ENCODE measurements at regions not wholly inside any gene's neighbourhood (a gene's known extent, or its start where the extent isn't known, plus 50 kb on each side); places are given as distances from the start of the nearest gene placed in this dataset.

GRCh38 chrX:14164828-14165227 lies 135.1 kb upstream of the GEMIN8 start:
- H3K36me3 ChIP-seq (replicated peaks): no peaks in the 10 kb centered on the region
- in situ Hi-C loops (cut with HindIII; ENCODE audit: low pct_ligation_motif_present, low sequenced_read_pairs): no loop called here
- H3K4me3 ChIP-seq (ENCODE audit: low read depth, low read length): no peak overlapping the region
- no peak overlapping the region for H3K27ac ChIP-seq
- no peak for DNase-seq
- TF ChIP-seq CTCF (IDR thresholded peaks at IDR 0.05; ENCODE audit: low read depth, low read length, missing control alignments): no peak
- H3K27me3 ChIP-seq (replicated peaks): no peaks in the 10 kb centered on the region

GRCh38 chrX:14125462-14125861 lies 95.8 kb upstream of the GEMIN8 start:
- DNase-seq: no peak
- in situ Hi-C loops (cut with HindIII; ENCODE audit: low pct_ligation_motif_present, low sequenced_read_pairs): no loop called here
- TF ChIP-seq CTCF (IDR thresholded peaks at IDR 0.05; ENCODE audit: low read depth, low read length, missing control alignments): no peak
- H3K36me3 ChIP-seq (replicated peaks): no peaks in the 10 kb centered on the region
- H3K27ac ChIP-seq: no peak overlapping the region
- H3K27me3 ChIP-seq (replicated peaks): no peaks in the 10 kb centered on the region
- no peak overlapping the region for H3K4me3 ChIP-seq (ENCODE audit: low read depth, low read length)

- H3K27me3 ChIP-seq (replicated peaks): no peaks in the 10 kb centered on the region
- in situ Hi-C loops (cut with HindIII; ENCODE audit: low pct_ligation_motif_present, low sequenced_read_pairs): no loop called here
- TF ChIP-seq CTCF (IDR thresholded peaks at IDR 0.05; ENCODE audit: low read depth, low read length, missing control alignments): no peak
Measured at GRCh38 chrX:14124562-14124961, 94.9 kb upstream of the GEMIN8 start.

GRCh38 chrX:14095702-14096101 lies 66.0 kb upstream of the GEMIN8 start:
- H3K27me3 ChIP-seq (replicated peaks): no peaks in the 10 kb centered on the region
- peak; percentile 77 for TF ChIP-seq CTCF (IDR thresholded peaks at IDR 0.05; ENCODE audit: low read depth, low read length, missing control alignments)
- H3K4me3 ChIP-seq (ENCODE audit: low read depth, low read length): no peak overlapping the region
- in situ Hi-C loops (cut with HindIII; ENCODE audit: low pct_ligation_motif_present, low sequenced_read_pairs): no loop called here
- H3K27ac ChIP-seq: no peak overlapping the region
- peak; percentile 38 for DNase-seq
- no peaks in the 10 kb centered on the region for H3K36me3 ChIP-seq (replicated peaks)

More at GRCh38 chrX:14124562-14124961, 94.9 kb upstream of the GEMIN8 start:
- DNase-seq: no peak
- Histone ChIP-seq H3K36me3 (replicated peaks) (no peaks in the 10 kb centered on the region), H3K4me3 (ENCODE audit: low read depth, low read length) (no peak overlapping the region), H3K27ac (no peak overlapping the region)

GRCh38 chrX:14094191-14094590 lies 64.5 kb upstream of the GEMIN8 start:
- TF ChIP-seq CTCF (IDR thresholded peaks at IDR 0.05; ENCODE audit: low read depth, low read length, missing control alignments): no peak
- Histone ChIP-seq H3K27me3 (replicated peaks) (no peaks in the 10 kb centered on the region), H3K36me3 (replicated peaks) (no peaks in the 10 kb centered on the region), H3K4me3 (ENCODE audit: low read depth, low read length) (no peak overlapping the region), H3K27ac (no peak overlapping the region)
- DNase-seq: no peak
- in situ Hi-C loops (cut with HindIII; ENCODE audit: low pct_ligation_motif_present, low sequenced_read_pairs): no loop called here

- Histone ChIP-seq H3K27ac (no peak overlapping the region), H3K4me3 (ENCODE audit: low read depth, low read length) (no peak overlapping the region), H3K27me3 (replicated peaks) (no peaks in the 10 kb centered on the region), H3K36me3 (replicated peaks) (no peaks in the 10 kb centered on the region)
- TF ChIP-seq CTCF (IDR thresholded peaks at IDR 0.05; ENCODE audit: low read depth, low read length, missing control alignments): no peak
- in situ Hi-C loops (cut with HindIII; ENCODE audit: low pct_ligation_motif_present, low sequenced_read_pairs): no loop called here
- DNase-seq: no peak
Measured at GRCh38 chrX:14084466-14084865, 54.8 kb upstream of the GEMIN8 start.
